ENCODE measurements at regions not wholly inside any gene's neighbourhood (a gene's known extent, or its start where the extent isn't known, plus 50 kb on each side); places are given as distances from the start of the nearest gene placed in this dataset.

DNA sequence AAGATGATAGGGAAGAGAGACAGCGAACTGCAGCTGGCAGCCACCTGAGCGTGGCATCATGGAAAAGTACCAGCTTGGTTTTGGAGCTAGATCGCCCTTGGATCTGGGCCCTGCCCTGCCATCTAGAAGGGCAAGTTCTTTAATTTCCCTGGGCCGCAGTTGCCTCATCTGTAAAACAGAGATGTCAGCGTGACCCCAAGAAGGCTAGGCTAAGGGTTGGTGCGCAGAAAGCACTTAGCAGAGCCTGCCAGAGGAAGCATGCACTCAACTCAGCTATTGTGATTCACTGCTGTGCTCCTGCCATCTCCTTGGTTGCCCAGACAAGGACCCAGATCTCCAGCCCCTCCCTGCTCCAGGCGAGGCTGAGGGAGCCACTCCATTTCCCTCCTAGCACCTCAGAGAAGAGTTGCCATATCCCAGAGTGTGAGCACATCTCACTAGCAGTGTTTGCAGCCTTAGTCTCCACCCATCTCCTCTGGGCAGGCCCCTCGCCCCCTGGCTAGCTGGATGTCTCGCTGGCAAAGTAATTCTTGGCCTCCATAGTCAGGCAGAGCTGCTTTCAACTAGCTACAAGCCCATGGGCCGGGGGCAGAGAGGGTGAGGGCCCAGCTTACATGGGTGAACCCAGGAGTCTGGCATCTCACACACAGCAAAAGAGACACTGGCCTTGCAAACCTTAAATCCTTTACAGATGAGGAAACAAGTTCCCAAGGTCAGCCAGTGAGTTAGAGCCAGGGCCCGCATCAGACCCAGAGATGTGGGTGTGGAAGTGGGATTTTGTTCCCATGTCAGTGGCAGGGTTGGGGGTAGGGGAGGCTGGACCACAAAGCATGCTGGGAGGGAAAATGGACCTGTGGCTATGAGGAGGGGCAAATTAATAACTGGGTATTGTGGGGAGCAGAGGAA, 280.7 kb upstream of the TLE3 start:
- Mint-ChIP-seq H3K36me3 (no peaks in the 10 kb centered on the region), H3K9me3 (no peaks in the 10 kb centered on the region), H3K4me3 (no peak overlapping the region), H3K27me3 (ENCODE audit: low read depth in 2 of 2) (peaks cover 22 to 49% of the 10 kb centered on the region in 2 donors), H3K4me1 (peaks cover 0 to 6% of the 10 kb centered on the region in 2 donors), H3K27ac (no peak overlapping the region)
- 93% methylated on average over 11 of the region's 11 CpGs for WGBS (ENCODE audit: insufficient coverage)
- no peaks in the 10 kb centered on the region for H3K27me3 ChIP-seq (ENCODE audit: control insufficient read depth, insufficient read depth, low read length)
- no peak for DNase-seq
- H3K36me3 ChIP-seq (ENCODE audit: control insufficient read depth, insufficient read depth, low read length), result no peaks in the 10 kb centered on the region
- H3K4me1 ChIP-seq (ENCODE audit: control insufficient read depth, insufficient read depth, low read length), result no peaks in the 10 kb centered on the region
- H3K27ac ChIP-seq (ENCODE audit: low read length), result no peak overlapping the region
- no peaks in the 10 kb centered on the region for H3K9me3 ChIP-seq (ENCODE audit: control insufficient read depth, insufficient read depth, low read length)
- no peak overlapping the region for H3K4me3 ChIP-seq (ENCODE audit: low read length)
- no peak for TF ChIP-seq CTCF (IDR thresholded peaks at IDR 0.05)
- intact Hi-C loops (cut with micrococcal nuclease), result no loop called here
- no peak for ATAC-seq

DNA sequence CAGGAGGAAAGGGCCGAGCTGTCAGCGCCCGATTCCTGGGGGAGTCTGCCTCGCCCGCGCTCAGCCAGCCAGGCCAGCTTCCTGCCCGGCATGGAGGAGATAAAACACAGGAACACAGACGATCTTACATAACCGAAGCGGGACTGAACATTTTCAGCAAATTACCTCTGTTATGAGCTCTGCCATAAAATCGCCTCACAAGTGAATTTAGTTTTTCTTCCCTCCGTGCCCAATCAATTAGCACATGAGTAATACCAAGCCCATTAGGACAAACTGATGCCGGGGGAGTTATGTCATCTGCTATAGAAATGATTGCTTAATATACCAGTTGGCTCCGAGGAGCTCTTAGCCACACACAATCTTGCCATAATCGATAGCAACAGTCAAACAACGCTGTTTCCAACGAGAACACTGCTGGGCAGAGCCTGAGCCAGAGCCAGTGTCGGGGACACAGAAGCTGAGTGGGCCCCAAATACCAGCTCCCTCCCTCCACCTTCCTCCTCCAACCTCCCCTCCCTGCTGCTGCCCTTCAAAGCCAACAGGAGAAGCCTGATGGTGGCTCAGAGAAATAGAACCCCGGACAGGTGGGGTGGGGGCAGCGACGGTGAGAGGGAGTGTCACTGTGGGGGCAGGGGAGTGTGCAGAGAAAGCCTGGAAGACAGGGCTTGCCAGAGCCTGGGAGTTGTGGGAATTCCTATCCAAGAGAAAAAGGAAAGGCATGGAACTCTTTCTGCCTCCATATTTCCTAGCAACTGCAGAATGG, 279.4 kb upstream of the TLE3 start:
- Histone ChIP-seq H3K9me3 (ENCODE audit: control insufficient read depth, insufficient read depth, low read length) (no peaks in the 10 kb centered on the region), H3K27ac (ENCODE audit: low read length) (no peak overlapping the region), H3K4me1 (ENCODE audit: control insufficient read depth, insufficient read depth, low read length) (no peaks in the 10 kb centered on the region), H3K4me3 (ENCODE audit: low read length) (no peak overlapping the region), H3K36me3 (ENCODE audit: control insufficient read depth, insufficient read depth, low read length) (no peaks in the 10 kb centered on the region), H3K27me3 (ENCODE audit: control insufficient read depth, insufficient read depth, low read length) (no peaks in the 10 kb centered on the region)
- Mint-ChIP-seq H3K36me3 (no peaks in the 10 kb centered on the region), H3K9me3 (no peaks in the 10 kb centered on the region), H3K27ac (no peak overlapping the region), H3K27me3 (ENCODE audit: low read depth in 2 of 2) (peaks cover 27 to 57% of the 10 kb centered on the region in 2 donors), H3K4me3 (no peak overlapping the region), H3K4me1 (peaks cover 0 to 6% of the 10 kb centered on the region in 2 donors)
- 32% methylated on average over 21 of the region's 21 CpGs for WGBS (ENCODE audit: insufficient coverage)
- no peak for TF ChIP-seq CTCF (IDR thresholded peaks at IDR 0.05)
- no peak for DNase-seq
- intact Hi-C loops (cut with micrococcal nuclease), result no loop called here
- no peak for ATAC-seq

- intact Hi-C loops (cut with micrococcal nuclease), result no loop called here
- no peaks in the 10 kb centered on the region for H3K9me3 ChIP-seq (ENCODE audit: control insufficient read depth, insufficient read depth, low read length)
- H3K36me3 ChIP-seq (ENCODE audit: control insufficient read depth, insufficient read depth, low read length), result no peaks in the 10 kb centered on the region
- no peak overlapping the region for H3K4me3 ChIP-seq (ENCODE audit: low read length)
- Mint-ChIP-seq H3K36me3 (no peaks in the 10 kb centered on the region), H3K27me3 (ENCODE audit: low read depth in 2 of 2) (peaks cover 33 to 65% of the 10 kb centered on the region in 2 donors), H3K4me3 (no peak overlapping the region), H3K27ac (no peak overlapping the region), H3K9me3 (no peaks in the 10 kb centered on the region), H3K4me1 (peaks cover 0 to 6% of the 10 kb centered on the region in 2 donors)
- no peaks in the 10 kb centered on the region for H3K27me3 ChIP-seq (ENCODE audit: control insufficient read depth, insufficient read depth, low read length)
- H3K4me1 ChIP-seq (ENCODE audit: control insufficient read depth, insufficient read depth, low read length), result no peaks in the 10 kb centered on the region
- ATAC-seq (no peak), DNase-seq (no peak)
- H3K27ac ChIP-seq (ENCODE audit: low read length), result no peak overlapping the region
- TF ChIP-seq CTCF (IDR thresholded peaks at IDR 0.05), result no peak
- 71% methylated on average over 11 of the region's 12 CpGs for WGBS (ENCODE audit: insufficient coverage)
Observed at GRCh38 chr15:70376031-70376928, 278.6 kb upstream of the TLE3 start.
